ENCODE measurements at regions not wholly inside any gene's neighbourhood (a gene's known extent, or its start where the extent isn't known, plus 50 kb on each side); places are given as distances from the start of the nearest gene placed in this dataset.

GRCh38 chr2:76579911-76580310, 869.2 kb upstream of the GCFC2 start:
- DNase-seq (ENCODE audit: low read depth in 3 of 3) = no peak

GRCh38 chr2:76572981-76573380, 862.3 kb upstream of the GCFC2 start:
- no peak for DNase-seq (ENCODE audit: low read depth in 3 of 3)

- DNase-seq (ENCODE audit: low read depth in 3 of 3) = no peak
Observed at GRCh38 chr2:76569819-76570218, 859.1 kb upstream of the GCFC2 start.

- DNase-seq (ENCODE audit: low read depth in 3 of 3) = no peak
Observed at GRCh38 chr2:76567478-76567877, 856.8 kb upstream of the GCFC2 start.

GRCh38 chr2:76564734-76565133, 854.0 kb upstream of the GCFC2 start:
- no peak for DNase-seq (ENCODE audit: low read depth in 3 of 3)

- no peak for DNase-seq (ENCODE audit: low read depth in 3 of 3)
Observed at GRCh38 chr2:76563730-76564129, 853.0 kb upstream of the GCFC2 start.

- no peak for DNase-seq (ENCODE audit: low read depth in 3 of 3)
Observed at GRCh38 chr2:76558157-76558556, 847.4 kb upstream of the GCFC2 start.

GRCh38 chr2:76556018-76556417, 845.3 kb upstream of the GCFC2 start:
- no peak for DNase-seq (ENCODE audit: low read depth in 3 of 3)

GRCh38 chr2:76546207-76546606, 835.5 kb upstream of the GCFC2 start:
- no peak for DNase-seq (ENCODE audit: low read depth in 3 of 3)

- no peak for DNase-seq (ENCODE audit: low read depth in 3 of 3)
Observed at GRCh38 chr2:76544901-76545300, 834.2 kb upstream of the GCFC2 start.

GRCh38 chr2:76517574-76517909, 806.8 kb upstream of the GCFC2 start:
- DNase-seq (ENCODE audit: low read depth in 3 of 3) = no peak

- DNase-seq (ENCODE audit: low read depth in 3 of 3) = no peak
Observed at GRCh38 chr2:76516861-76517573, 806.3 kb upstream of the GCFC2 start.

GRCh38 chr2:76512201-76512820, 801.6 kb upstream of the GCFC2 start:
- no peak for DNase-seq (ENCODE audit: low read depth in 3 of 3)

GRCh38 chr2:76506538-76506937, 795.8 kb upstream of the GCFC2 start:
- DNase-seq (ENCODE audit: low read depth in 3 of 3) = no peak

GRCh38 chr2:76501641-76502040, 790.9 kb upstream of the GCFC2 start:
- no peak for DNase-seq (ENCODE audit: low read depth in 3 of 3)

GRCh38 chr2:76498360-76498759, 787.6 kb upstream of the GCFC2 start:
- no peak for DNase-seq (ENCODE audit: low read depth in 3 of 3)

- DNase-seq (ENCODE audit: low read depth in 3 of 3) = no peak
Observed at GRCh38 chr2:76491503-76491902, 780.8 kb upstream of the GCFC2 start.

GRCh38 chr2:76478266-76479035, 767.7 kb upstream of the GCFC2 start:
- no peak for DNase-seq (ENCODE audit: low read depth in 3 of 3)

GRCh38 chr2:76472946-76473345, 762.2 kb upstream of the GCFC2 start:
- no peak for DNase-seq (ENCODE audit: low read depth in 3 of 3)

GRCh38 chr2:76469066-76469465, 758.4 kb upstream of the GCFC2 start:
- no peak for DNase-seq (ENCODE audit: low read depth in 3 of 3)

- DNase-seq (ENCODE audit: low read depth in 3 of 3) = no peak
Observed at GRCh38 chr2:76467326-76467725, 756.6 kb upstream of the GCFC2 start.

- no peak for DNase-seq (ENCODE audit: low read depth in 3 of 3)
Observed at GRCh38 chr2:76464310-76464709, 753.6 kb upstream of the GCFC2 start.

GRCh38 chr2:76461431-76461830, 750.7 kb upstream of the GCFC2 start:
- no peak for DNase-seq (ENCODE audit: low read depth in 3 of 3)

Data from stimulated activated CD4-positive, alpha-beta T cell treated with anti-CD3 and anti-CD28 coated beads, TNF-alpha, amount 100 ng/mL, for 48 hours (primary cell).